OCI-LY7 (cell line): ENCODE measurements at regions not wholly inside any gene's neighbourhood (a gene's known extent, or its start where the extent isn't known, plus 50 kb on each side); places are given as distances from the start of the nearest gene placed in this dataset.
A peak's percentile ranks its signal among the peaks of the same experiment; 100 is the strongest.

ENCODE experiments used
- CTCF ChIP-seq: fragments of 200-600 bp; sonication (generic); conservative IDR thresholded peaks from 2 replicates; pipeline ENCODE4 v1.5.1; 2014; ENCODE audit warnings: mild to moderate bottlenecking, antibody characterized with exemption, low read length, moderate library complexity, mixed read lengths
- EZH2phosphoT487 ChIP-seq: fragments of 200-600 bp; sonication (generic); IDR thresholded peaks from 2 replicates; pipeline ENCODE4 v1.6.1; 2018; ENCODE audit warnings: low read depth, borderline replicate concordance, mild to moderate bottlenecking, mixed run types, antibody characterized with exemption, low read length, moderate library complexity, mixed read lengths

- no peak for TF ChIP-seq EZH2phosphoT487
- TF ChIP-seq CTCF = peak; percentile 85
Measured at GRCh38 chr4:130336585-130337217, 1240.7 kb downstream of the C4orf33 start.
